ENCODE measurements at regions not wholly inside any gene's neighbourhood (a gene's known extent, or its start where the extent isn't known, plus 50 kb on each side); places are given as distances from the start of the nearest gene placed in this dataset.

DNA sequence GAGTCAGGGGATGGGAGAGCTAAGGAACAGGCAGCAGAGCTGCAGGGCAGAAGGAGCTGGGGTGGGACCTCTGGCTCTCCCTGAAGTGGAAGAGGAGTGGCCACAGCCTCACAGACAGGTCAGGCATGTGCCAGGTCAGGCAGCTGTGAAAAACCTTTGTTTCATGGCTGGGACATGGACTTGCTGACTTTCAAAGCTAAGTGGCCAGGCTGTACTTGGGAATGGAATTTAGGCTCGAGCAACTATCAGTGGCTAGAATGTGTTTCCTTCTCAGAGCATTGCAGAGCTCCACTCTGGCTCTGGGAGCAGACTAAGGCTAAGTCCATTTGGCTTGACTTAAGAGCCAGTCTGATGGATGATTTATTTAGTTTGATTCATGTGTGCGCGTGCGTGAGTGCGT lies 385.1 kb downstream of the LMX1A start:
- no peak for TF ChIP-seq POLR2A (IDR thresholded peaks at IDR 0.05; ENCODE audit: low read length)
- TF ChIP-seq GATA1 (IDR thresholded peaks at IDR 0.05; ENCODE audit: low read depth, low read length) = no peak
- DNase-seq = no peak

DNA sequence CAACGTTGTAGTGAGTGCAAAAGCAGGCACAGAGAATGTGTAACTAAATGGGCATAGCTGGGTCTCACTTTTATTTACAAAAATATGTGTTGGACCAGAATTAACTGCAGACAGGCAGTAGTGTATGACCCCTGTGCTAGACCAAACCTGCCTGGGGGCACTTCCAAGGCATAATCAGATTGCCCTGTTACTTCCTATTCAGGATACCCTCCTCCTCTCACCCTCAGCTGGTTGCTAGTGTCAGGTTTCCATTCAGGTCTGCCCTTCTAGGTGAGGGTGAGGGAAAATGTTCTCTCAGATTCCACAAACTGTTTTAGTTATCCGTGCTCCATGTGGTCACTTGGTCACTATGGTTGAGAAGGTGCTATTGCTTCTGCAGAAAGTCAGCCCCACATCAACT lies 387.3 kb downstream of the LMX1A start:
- DNase-seq = no peak
- TF ChIP-seq POLR2A (IDR thresholded peaks at IDR 0.05; ENCODE audit: low read length) (no peak), GATA1 (IDR thresholded peaks at IDR 0.05; ENCODE audit: low read depth, low read length) (no peak)

DNA sequence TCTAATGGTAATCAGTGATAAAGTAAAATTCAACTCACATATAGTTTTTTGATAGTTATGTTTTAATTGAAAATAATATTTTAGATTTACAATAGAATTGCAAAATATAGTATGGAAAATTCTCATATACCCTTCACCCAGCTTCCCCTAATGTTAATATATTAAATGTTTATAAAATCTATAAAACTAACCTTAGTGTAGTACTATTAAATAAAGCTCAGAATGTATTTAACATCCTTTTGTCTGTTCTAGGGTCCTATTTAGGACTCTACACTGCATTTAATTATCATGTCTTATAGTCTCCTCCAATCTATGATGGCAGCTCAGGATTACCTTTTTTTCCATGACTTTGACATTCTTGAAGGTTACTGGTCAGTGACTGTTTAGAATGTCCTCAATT lies 389.2 kb downstream of the LMX1A start:
- TF ChIP-seq GATA1 (IDR thresholded peaks at IDR 0.05; ENCODE audit: low read depth, low read length) (no peak), POLR2A (IDR thresholded peaks at IDR 0.05; ENCODE audit: low read length) (no peak)
- DNase-seq = no peak

DNA sequence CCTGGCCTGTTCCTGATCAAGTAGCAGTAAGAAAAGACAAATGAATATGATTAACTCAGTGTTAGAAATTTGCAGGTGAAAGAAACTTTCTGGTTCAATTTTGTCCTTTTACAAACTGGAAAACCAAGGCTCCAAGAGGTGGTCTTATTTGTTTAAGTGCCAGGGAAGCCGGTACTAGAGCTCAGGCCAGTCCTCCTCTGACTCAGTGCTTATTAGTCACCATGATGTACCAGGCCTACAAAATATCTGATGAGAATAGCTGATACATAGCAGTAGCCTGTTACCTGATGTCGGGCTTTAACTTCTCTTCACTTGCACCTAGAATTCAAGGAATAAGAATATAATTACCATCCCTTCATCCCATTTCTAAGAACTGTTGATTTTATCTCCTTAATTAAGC lies 394.8 kb downstream of the LMX1A start:
- no peak for DNase-seq
- TF ChIP-seq GATA1 (IDR thresholded peaks at IDR 0.05; ENCODE audit: low read depth, low read length) (no peak), POLR2A (IDR thresholded peaks at IDR 0.05; ENCODE audit: low read length) (no peak)

DNA sequence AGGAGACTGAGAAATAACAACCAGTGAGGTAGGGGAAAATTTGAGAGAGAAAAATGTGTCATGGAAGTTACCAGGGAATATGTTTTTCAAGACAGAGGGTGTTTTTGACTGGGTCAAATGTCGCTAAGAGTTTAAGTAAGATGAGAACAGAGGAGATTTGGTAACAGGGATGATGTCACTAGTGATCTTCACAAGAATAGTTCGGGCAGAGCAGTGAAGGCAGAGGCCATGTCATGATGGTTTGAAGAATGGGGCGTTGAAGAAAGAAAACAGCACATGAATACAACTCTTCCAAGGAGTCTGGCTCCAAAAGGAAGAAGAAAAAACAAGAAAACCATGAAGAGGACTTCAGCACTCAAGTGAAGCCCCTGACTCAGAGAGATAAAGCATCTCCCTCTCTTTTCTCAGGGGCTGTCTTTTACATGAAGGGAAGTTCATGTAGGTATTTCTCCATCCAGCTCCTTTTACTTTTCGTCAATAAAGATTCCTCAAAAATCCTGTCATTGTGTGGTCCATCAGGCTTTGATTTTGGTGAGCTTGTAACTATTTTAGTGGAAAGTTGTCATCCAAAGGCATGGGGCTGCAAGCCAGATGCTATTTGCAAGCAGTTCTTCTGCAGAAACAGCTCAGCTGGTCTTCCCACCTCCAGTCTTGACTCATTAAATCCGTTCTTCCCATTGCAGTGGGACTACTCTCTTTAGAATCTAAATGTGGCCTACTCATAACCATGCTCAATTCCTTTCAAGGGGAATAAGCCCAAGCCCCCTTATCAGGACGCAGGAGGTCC lies 397.3 kb downstream of the LMX1A start:
- DNase-seq = no peak
- TF ChIP-seq GATA1 (IDR thresholded peaks at IDR 0.05; ENCODE audit: low read depth, low read length) (no peak), POLR2A (IDR thresholded peaks at IDR 0.05; ENCODE audit: low read length) (no peak)

DNA sequence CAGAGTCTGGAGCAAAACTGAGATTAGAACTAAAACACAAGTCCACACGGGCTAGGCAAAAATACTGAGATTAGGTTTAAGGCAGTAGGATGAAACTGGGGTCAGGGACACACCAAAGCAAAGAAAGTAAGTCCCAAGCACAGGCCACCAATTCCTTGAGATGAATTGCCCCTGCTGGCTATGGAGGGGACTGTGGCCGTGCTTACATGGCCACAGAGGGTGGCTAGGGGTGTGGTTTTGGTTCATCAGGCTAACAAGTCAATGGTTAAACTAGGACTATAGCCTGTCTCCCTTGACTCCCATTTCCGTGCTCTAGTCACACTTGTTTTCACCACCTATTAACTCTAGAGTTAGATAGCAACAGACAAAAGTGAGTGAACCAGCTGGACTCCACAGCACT lies 394.8 kb downstream of the PBX1 start:
- TF ChIP-seq POLR2A (IDR thresholded peaks at IDR 0.05; ENCODE audit: low read length) (no peak), GATA1 (IDR thresholded peaks at IDR 0.05; ENCODE audit: low read depth, low read length) (no peak)
- DNase-seq = no peak

DNA sequence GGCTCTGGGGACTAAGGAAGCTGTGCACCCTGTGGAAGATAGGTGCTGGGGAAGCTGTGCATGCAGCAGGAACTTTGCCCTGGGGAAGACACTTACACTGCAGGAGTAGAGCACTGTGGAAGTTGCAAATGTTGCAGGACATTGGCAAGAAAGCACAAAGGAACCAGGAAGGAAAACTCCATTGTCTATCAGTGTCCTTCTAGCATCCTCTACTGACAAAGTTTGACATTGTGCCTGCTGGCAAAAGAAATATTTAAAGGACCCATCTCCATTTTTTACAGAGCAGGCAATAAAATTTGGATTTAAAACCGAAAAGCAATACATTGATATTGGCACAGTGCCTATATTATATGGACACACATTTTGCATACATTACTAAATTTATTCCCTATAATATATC lies 394.1 kb downstream of the PBX1 start:
- TF ChIP-seq POLR2A (IDR thresholded peaks at IDR 0.05; ENCODE audit: low read length) = no peak
- DNase-seq = no peak

DNA sequence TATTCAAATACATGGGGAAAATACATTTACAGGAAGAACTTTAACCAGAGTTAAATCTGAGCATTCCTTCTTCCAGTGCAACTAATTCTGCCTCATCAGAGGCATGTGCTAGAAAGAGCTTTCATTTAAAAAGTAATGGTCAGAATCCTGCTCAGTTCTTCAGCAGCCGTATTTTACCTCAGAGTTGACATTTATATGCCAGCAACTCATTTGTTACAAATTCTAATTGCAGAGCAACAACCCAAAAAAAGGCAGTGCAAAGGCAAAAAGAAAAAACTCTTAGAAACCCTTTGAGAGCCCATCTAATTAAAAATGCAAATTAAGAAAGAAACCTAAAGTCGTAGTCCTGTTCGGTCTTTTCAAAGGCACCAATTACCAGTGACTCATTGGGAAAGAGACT lies 392.5 kb downstream of the PBX1 start:
- DNase-seq = no peak
- TF ChIP-seq POLR2A (IDR thresholded peaks at IDR 0.05; ENCODE audit: low read length) (no peak), GATA1 (IDR thresholded peaks at IDR 0.05; ENCODE audit: low read depth, low read length) (no peak)

DNA sequence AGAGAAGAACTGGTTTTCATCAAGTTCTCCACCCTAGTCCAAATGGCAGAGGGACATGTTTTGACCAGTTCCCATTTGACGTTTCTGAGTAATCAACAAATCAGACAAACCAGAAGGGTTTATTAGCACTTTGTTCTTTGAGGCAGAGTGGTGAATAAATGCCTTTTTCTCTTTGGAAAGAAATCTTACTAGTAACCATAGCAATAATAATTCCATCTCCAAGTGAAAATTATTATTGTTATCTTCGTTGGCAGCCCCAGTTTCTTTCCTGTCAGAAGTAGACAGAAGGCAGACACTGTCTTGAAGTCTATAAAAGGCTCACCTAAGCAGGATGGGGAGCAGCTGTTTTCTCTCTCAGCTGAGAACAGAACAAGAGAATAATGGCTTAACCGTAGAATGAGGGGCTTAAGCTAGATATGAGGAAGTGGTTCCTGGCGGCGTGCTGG lies 391.6 kb downstream of the PBX1 start:
- no peak for DNase-seq
- TF ChIP-seq POLR2A (IDR thresholded peaks at IDR 0.05; ENCODE audit: low read length) = no peak
- TF ChIP-seq GATA1 (IDR thresholded peaks at IDR 0.05; ENCODE audit: low read depth, low read length) = no peak

DNA sequence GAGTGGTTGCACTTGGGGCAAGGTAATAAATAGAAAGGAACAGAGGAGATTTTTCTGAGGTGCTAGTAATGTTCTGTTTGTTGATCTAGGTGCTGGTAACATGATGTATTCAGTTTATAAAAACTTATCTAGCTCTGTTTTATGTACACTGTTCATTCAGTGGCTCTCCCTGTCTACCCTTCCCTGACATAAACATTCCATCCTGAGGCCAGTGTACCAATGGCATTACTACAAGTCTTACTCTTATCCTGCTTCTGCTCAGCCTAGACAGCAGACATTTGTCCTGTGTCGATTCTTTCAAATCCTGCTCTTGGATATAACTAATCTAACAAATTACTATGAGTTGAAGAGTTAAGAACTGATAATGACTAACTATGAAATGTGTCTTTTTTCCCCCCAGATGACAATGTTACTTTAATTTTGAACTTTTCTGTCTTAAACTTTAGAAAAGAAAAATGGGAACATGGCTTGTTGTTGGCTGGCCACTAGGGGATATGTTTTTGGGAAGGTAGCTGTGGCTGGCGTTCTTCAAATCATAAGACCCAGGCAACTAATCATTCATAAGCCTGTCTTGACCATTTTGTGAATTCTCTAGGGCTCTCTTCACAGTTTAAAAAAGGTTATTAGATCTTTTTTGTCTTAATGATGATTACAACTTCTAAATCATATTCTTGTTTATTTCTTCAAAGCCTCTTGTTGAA lies 390.9 kb downstream of the PBX1 start:
- TF ChIP-seq GATA1 (IDR thresholded peaks at IDR 0.05; ENCODE audit: low read depth, low read length) (no peak), POLR2A (IDR thresholded peaks at IDR 0.05; ENCODE audit: low read length) (no peak)
- no peak for DNase-seq

DNA sequence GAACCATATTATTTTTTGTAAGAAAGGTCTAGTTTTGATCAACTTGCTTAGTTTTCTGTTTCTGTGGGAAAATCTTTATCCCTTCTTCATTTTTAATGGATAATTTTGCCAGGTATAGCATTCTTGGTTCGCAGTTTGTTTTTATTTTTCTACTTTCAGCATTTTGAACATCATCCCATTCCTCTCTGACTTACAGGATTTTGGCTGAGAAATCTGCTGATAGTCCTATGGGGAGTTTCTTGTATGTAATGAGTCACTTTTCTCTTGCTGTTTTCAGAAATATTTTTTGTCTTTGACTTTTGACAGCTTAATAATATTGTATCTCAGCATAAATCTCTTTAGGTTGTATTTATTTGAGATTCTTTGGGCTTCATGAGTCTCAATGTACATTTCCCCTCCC lies 389.1 kb downstream of the PBX1 start:
- DNase-seq = no peak
- TF ChIP-seq POLR2A (IDR thresholded peaks at IDR 0.05; ENCODE audit: low read length) = no peak
- TF ChIP-seq GATA1 (IDR thresholded peaks at IDR 0.05; ENCODE audit: low read depth, low read length) = no peak

DNA sequence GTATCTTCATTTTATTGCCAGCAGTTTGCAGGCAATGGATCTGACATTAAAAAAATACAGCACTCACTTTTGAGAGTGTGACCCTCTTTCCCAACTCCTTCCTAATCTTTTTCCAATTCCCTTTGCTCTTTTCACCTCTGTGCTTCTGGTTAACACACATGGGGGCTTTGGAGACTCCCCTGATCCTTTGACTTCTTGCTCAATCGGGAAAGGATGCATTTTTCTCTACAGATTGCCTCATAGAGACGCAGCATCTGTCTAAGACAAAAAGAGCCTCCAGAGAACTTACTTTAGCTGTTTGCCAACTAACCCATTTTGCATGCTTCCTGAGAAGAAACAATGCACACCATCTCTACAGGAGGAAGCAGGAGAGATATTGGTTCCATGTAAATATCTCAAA lies 378.3 kb downstream of the PBX1 start:
- DNase-seq = no peak

DNA sequence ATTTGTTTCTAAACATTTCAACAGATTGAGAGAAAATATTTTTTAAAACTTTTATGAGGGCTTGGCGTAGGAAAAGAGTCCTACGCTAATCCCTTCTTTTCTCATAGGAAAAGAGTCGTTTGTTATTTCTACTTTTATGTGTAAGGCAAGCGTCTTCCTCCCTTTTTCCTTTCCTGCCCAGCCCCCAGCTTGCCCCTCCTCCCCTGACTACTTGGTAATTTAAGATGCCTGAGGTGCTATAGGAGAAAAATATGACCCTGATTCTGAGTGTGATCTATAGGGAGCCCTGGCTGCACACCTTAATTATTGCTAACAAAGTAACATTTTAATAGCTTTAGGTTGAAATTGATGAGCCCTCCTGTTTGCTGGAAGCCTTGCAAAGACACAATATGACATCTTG lies 373.6 kb downstream of the PBX1 start:
- no peak for TF ChIP-seq POLR2A (IDR thresholded peaks at IDR 0.05; ENCODE audit: low read length)
- no peak for TF ChIP-seq GATA1 (IDR thresholded peaks at IDR 0.05; ENCODE audit: low read depth, low read length)

More for the DNA sequence above, 378.3 kb downstream of the PBX1 start:
- no peak for TF ChIP-seq POLR2A (IDR thresholded peaks at IDR 0.05; ENCODE audit: low read length)
- no peak for TF ChIP-seq GATA1 (IDR thresholded peaks at IDR 0.05; ENCODE audit: low read depth, low read length)

DNA sequence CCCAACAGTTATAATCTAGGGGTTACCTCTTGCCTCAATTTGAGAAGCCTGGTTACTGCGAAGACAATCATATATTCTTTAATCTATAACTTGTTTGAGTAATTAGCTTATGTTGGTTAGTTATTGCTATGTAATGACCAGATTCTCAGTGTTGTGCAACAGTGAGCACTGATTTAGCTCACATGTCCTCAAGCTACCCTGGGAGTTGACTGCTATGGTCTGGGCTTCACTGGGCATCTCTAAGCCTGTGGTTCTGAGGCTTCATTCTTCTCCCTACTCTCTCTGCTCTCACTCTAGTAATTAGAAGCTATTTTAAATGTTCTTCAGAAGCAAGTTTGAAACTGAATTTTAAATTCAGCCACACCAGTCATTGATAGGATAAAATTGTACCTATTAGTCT lies 371.8 kb downstream of the PBX1 start:
- no peak for DNase-seq
- TF ChIP-seq POLR2A (IDR thresholded peaks at IDR 0.05; ENCODE audit: low read length) = no peak
- no peak for TF ChIP-seq GATA1 (IDR thresholded peaks at IDR 0.05; ENCODE audit: low read depth, low read length)

More for the DNA sequence above, 373.6 kb downstream of the PBX1 start:
- DNase-seq = no peak

DNA sequence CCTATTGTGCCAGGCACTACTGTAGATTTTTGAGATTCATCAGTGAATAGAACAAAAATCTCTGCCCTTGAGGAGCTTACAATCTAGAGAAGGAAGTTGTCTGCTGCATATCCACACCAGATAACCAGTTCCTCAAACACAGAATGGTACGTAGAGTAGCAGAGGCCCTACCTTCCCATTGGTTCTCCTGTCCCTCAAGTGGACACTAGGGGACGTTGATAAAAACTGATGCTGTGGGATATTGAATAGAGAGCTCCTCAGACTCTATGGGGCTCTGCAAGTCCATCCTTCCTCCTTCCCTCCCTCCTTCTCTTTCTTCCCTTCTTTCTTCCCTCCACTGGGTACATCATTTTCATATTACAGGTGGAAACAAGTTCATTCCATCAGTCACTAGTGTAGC lies 371.3 kb downstream of the PBX1 start:
- no peak for TF ChIP-seq POLR2A (IDR thresholded peaks at IDR 0.05; ENCODE audit: low read length)
- TF ChIP-seq GATA1 (IDR thresholded peaks at IDR 0.05; ENCODE audit: low read depth, low read length) = no peak
- DNase-seq = no peak

Measured in erythroblast (primary cell).